Common myeloid progenitor, CD34-positive (primary cell): ENCODE measurements at regions not wholly inside any gene's neighbourhood (a gene's known extent, or its start where the extent isn't known, plus 50 kb on each side); places are given as distances from the start of the nearest gene placed in this dataset.
A peak's percentile ranks its signal among the peaks of the same experiment; 100 is the strongest.
"Not testable (repeated sequence)": the region's sequence is repeated elsewhere in the genome, so short reads cannot be mapped to it uniquely, and the experiment has no call there.

Experiments used
- CTCF ChIA-PET: fragments of 350-600 bp; sonication (Branson Sonifier 250); formaldehyde crosslinking; loops from one replicate; lab custom pipeline; 2021; ENCODE audit warnings: antibody characterized with exemption; lab: Charles Lee
- POLR2A ChIA-PET: fragments of 350-600 bp; sonication (Branson Sonifier 250); formaldehyde crosslinking; loops from one replicate; lab custom pipeline; 2021; ENCODE audit warnings: antibody characterized with exemption; lab: Charles Lee
- DNase-seq, 3 donors: peaks; one replicate each; pipeline versions ENCODE4 v3.0.0 to v3.0.0-alpha.2; 2013
- H3K27ac ChIP-seq, 2 experiments: 1 replicate in 1 of 2; 2 replicates in 1 of 2; pipeline ENCODE4 v1.7.0; 2013; ENCODE audit warnings: inconsistent platforms in 2 of 2, low read length in 2 of 2, mild to moderate bottlenecking in 2 of 2, low read depth in 1 of 2, moderate library complexity in 1 of 2; ENCODE audit not compliant: severe bottlenecking in 2 of 2, insufficient read depth in 1 of 2, poor library complexity in 1 of 2
- H3K27me3 ChIP-seq, 5 experiments: replicated peaks in 2 of 5; 1 replicate in 3 of 5; 2 replicates in 2 of 5; pipeline versions ENCODE4 v1.6.1 to v1.7.0; 2013; ENCODE audit warnings: low read length in 4 of 5, mild to moderate bottlenecking in 2 of 5, moderate library complexity in 2 of 5, inconsistent platforms in 1 of 5; ENCODE audit not compliant: insufficient read depth in 5 of 5, control insufficient read depth in 4 of 5
- H3K36me3 ChIP-seq, 4 experiments: 1 replicate in 2 of 4; 2 replicates in 2 of 4; pipeline versions ENCODE4 v1.6.1 to v1.7.0; 2013; ENCODE audit warnings: low read length in 3 of 4, control low read depth in 1 of 4, mild to moderate bottlenecking in 1 of 4; ENCODE audit not compliant: control insufficient read depth in 4 of 4, insufficient read depth in 4 of 4
- H3K4me1 ChIP-seq, 4 experiments: 1 replicate in 3 of 4; 2 replicates in 1 of 4; pipeline versions ENCODE4 v1.6.1 to v1.7.1; 2013; ENCODE audit warnings: low read length in 3 of 4, mild to moderate bottlenecking in 3 of 4, control low read depth in 1 of 4, inconsistent platforms in 1 of 4, moderate library complexity in 1 of 4; ENCODE audit not compliant: control insufficient read depth in 4 of 4, insufficient read depth in 4 of 4; ENCODE audit errors: control extremely low read depth in 1 of 4
- H3K4me3 ChIP-seq, 7 experiments: 1 replicate in 4 of 7; 2 replicates in 3 of 7; pipeline versions ENCODE4 v1.5.1 to v1.7.0; 2013; ENCODE audit warnings: mild to moderate bottlenecking in 7 of 7, low read length in 6 of 7, moderate library complexity in 6 of 7, inconsistent platforms in 2 of 7, low read depth in 2 of 7, control low read depth in 1 of 7; ENCODE audit not compliant: insufficient read depth in 4 of 7, control insufficient read depth in 1 of 7; ENCODE audit errors: extremely low read depth in 1 of 7
- H3K9me3 ChIP-seq, 5 experiments: 1 replicate in 4 of 5; 2 replicates in 1 of 5; pipeline versions ENCODE4 v1.6.1 to v1.7.1; 2013; ENCODE audit warnings: low read length in 4 of 5, mild to moderate bottlenecking in 2 of 5, inconsistent platforms in 1 of 5, low read depth in 1 of 5, moderate library complexity in 1 of 5; ENCODE audit not compliant: control insufficient read depth in 4 of 5, insufficient read depth in 2 of 5; ENCODE audit errors: control extremely low read depth in 1 of 5
- WGBS: methylation state at CpG from one replicate; pipeline ENCODE4 v1.1.5; 2013; ENCODE audit not compliant: insufficient coverage; 5-methylcytosine and 5-hydroxymethylcytosine counted together

GRCh38 chr2:182506606-182507005, 79.8 kb upstream of the PDE1A start:
- peaks cover 0 to 2% (median 0%) of the 10 kb centered on the region in 5 experiments for H3K9me3 ChIP-seq
- peaks cover 0 to 4% (median 0%) of the 10 kb centered on the region in 4 experiments for H3K4me1 ChIP-seq
- H3K27ac ChIP-seq: no peak overlapping the region
- no peaks in the 10 kb centered on the region for H3K27me3 ChIP-seq
- ChIA-PET POLR2A (no interaction called here), CTCF (no interaction called here)
- peak in 2 of 3 donors; percentile 10 to 31 for DNase-seq
- no peaks in the 10 kb centered on the region for H3K36me3 ChIP-seq
- H3K4me3 ChIP-seq: no peak overlapping the region

GRCh38 chr2:182508583-182508982, 81.7 kb upstream of the PDE1A start:
- POLR2A ChIA-PET: not testable (repeated sequence)

DNA sequence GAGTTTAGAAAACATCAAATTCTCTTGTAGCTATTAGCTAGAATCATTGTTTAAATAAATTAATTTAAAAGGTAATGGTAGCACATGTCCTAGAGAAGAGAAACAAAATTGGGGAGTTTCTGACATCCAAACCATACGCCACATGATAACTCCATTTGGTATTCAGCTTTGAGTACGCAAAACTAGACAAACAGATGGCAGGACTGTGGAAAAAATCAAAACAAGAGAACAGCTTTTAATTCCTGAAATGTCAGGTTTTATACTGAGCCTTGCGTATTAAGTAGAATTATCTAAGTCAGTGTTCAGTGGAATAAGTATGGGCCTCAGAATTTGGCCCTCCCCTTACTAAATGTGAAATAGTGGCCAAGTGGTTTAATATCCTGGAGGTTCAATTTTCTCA, 82.4 kb upstream of the PDE1A start:
- WGBS: 100% methylated on average over 3 of the region's 3 CpGs
- ChIA-PET CTCF (interaction anchor here (0.6 kb wide), 1 partner anchor 19 kb away, joined by 3 read pairs; no protein-coding TSS in a partner anchor), POLR2A (no interaction called here)
- Histone ChIP-seq H3K27me3 (no peaks in the 10 kb centered on the region), H3K4me3 (no peak overlapping the region), H3K36me3 (no peaks in the 10 kb centered on the region), H3K9me3 (peaks cover 0 to 2% (median 0%) of the 10 kb centered on the region in 5 experiments), H3K4me1 (peaks cover 0 to 4% (median 0%) of the 10 kb centered on the region in 4 experiments), H3K27ac (no peak overlapping the region)
- no peak for DNase-seq

More at GRCh38 chr2:182508583-182508982, 81.7 kb upstream of the PDE1A start:
- not testable (repeated sequence) for H3K9me3 ChIP-seq, H3K4me1 ChIP-seq, H3K4me3 ChIP-seq, H3K27me3 ChIP-seq, H3K36me3 ChIP-seq, H3K27ac ChIP-seq, DNase-seq
- WGBS: no CpG with 5 or more reads among the region's 4 CpGs
- CTCF ChIA-PET: interaction anchor here (0.6 kb wide), 1 partner anchor 20 kb away, joined by 3 read pairs; no protein-coding TSS in a partner anchor

DNA sequence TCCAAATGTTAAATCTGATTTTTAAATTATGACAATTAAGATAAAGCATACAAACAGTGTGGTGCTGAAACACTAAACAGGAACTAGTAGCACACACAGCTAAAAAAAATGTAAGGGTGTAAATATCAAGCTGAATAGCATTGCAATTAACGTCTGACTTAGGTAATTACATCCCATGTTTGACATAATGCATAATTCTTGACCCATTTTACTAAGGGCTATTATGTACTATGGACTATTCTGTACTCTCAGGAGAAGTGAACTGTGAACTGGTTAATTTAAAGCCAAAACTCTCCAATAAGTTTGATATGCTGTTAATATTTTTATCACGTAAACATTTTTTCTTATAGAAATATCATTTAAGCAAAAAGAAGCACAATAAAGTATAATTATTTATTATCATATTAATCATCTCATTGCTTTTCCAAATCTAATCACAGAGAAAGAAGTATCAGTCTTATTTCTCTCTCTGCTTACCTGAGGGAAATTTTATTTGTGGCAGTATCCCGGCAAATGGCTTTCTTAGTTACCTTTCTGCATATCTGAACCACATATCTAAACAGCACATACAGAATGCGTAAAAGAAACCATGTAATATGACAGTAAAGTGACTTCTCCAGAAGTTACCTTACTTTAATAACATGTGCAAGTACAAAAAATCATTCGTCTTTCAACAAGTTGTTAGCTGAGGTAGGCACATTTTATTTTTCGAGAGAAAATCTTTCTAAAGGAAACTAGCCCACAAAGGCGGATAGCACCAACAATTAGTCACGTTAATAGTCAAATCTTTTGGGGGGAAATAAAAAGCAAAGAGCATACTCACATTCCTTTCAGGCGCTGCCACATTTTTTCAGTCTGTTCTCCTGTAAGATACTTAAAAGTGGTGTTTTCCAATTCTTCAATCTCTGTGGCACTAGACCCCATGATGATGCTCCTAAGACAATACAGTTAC, 94.9 kb upstream of the PDE1A start:
- Histone ChIP-seq H3K9me3 (no peaks in the 10 kb centered on the region), H3K27ac (no peak overlapping the region), H3K4me3 (peak overlapping the region in 5 of 7 experiments; percentile 50 to 69 (median 60)), H3K36me3 (no peaks in the 10 kb centered on the region), H3K27me3 (no peaks in the 10 kb centered on the region), H3K4me1 (peaks cover 3 to 22% (median 14%) of the 10 kb centered on the region in 4 experiments)
- DNase-seq: peak in 2 of 3 donors; percentile 24 to 61
- ChIA-PET POLR2A (interaction anchor here (0.6 kb wide), 1 partner anchor 128 kb away, joined by 4 read pairs; no protein-coding TSS in a partner anchor), CTCF (interaction anchor here (1.1 kb wide), 1 partner anchor 30 kb away, joined by 3 read pairs; no protein-coding TSS in a partner anchor)
- 47% methylated on average over 4 of the region's 9 CpGs for WGBS

- H3K36me3 ChIP-seq: no peaks in the 10 kb centered on the region
- POLR2A ChIA-PET: interaction anchor here (0.6 kb wide), 1 partner anchor 127 kb away, joined by 4 read pairs; no protein-coding TSS in a partner anchor
- H3K9me3 ChIP-seq: peaks cover 0 to under 1% (median 0%) of the 10 kb centered on the region in 5 experiments
- DNase-seq: peak; percentile 54 to 95 (median 87)
- no peaks in the 10 kb centered on the region for H3K27me3 ChIP-seq
- CTCF ChIA-PET: interaction anchor here (1.1 kb wide), 1 partner anchor 29 kb away, joined by 3 read pairs; no protein-coding TSS in a partner anchor
- H3K4me3 ChIP-seq: peak overlapping the region in 6 of 7 experiments; percentile 36 to 69 (median 56)
- no peak overlapping the region for H3K27ac ChIP-seq
- WGBS: 0% methylated on average over 2 of the region's 6 CpGs
- peaks cover 3 to 22% (median 14%) of the 10 kb centered on the region in 4 experiments for H3K4me1 ChIP-seq
Observed at GRCh38 chr2:182522405-182522896, 95.6 kb upstream of the PDE1A start.

DNA sequence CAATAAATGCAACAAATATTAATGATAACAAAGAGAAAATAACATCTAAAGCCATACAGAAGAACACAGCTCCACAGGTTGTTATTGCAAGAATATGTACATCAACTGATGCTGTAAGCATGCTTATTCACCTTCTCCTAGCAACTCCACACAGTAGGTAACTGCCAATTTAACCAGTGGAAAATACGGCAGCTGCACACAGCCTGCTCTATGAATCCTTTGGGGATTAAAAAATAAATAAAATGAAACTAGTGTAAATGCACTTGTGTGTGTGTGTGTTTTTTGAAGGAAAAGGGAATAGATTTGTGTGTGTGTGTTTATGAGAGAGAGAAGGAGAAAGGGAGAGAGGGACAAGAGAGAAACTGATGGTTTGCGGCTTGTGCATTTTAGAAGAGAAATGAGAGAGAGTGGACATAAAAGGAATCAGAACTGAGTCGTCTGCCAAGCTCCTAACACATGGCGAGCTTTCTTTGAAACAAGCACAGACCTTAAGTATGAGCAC, 96.2 kb upstream of the PDE1A start:
- peaks cover 0 to 1% (median 0%) of the 10 kb centered on the region in 5 experiments for H3K9me3 ChIP-seq

More for the DNA sequence above, 96.2 kb upstream of the PDE1A start:
- Histone ChIP-seq H3K4me3 (peak overlapping the region in 5 of 7 experiments; percentile 17 to 69 (median 53)), H3K27me3 (no peaks in the 10 kb centered on the region), H3K36me3 (no peaks in the 10 kb centered on the region), H3K4me1 (peaks cover 3 to 22% (median 14%) of the 10 kb centered on the region in 4 experiments), H3K27ac (peak overlapping the region in 1 of 2 experiments; percentile 15)
- ChIA-PET CTCF (interaction anchor here (1.1 kb wide), 1 partner anchor 28 kb away, joined by 3 read pairs; no protein-coding TSS in a partner anchor), POLR2A (no interaction called here)
- no peak for DNase-seq
- 67% methylated on average over 2 of the region's 4 CpGs for whole genome bisulfite sequencing
